Kidney (tissue), 13 donors: ENCODE measurements at regions not wholly inside any gene's neighbourhood (a gene's known extent, or its start where the extent isn't known, plus 50 kb on each side); places are given as distances from the start of the nearest gene placed in this dataset.

Experiments used
- DNase-seq, 5 donors: peaks; one replicate each; pipeline ENCODE4 v3.0.0-alpha.2; 2013 to 2020
- FAIRE-seq: peaks from 2 replicates; lab custom pipeline; 2012; peaks lifted over from hg19 to GRCh38; lab: Jason Lieb, UNC
- H3K27ac ChIP-seq, 2 donors: one replicate each; pipeline ENCODE4 v1.7.0; 2013; ENCODE audit warnings: low read depth in 2 of 2, low read length in 2 of 2, inconsistent platforms in 1 of 2
- H3K27me3 ChIP-seq: one replicate; pipeline ENCODE4 v1.7.1; 2013; ENCODE audit warnings: low read length, inconsistent platforms; ENCODE audit not compliant: control insufficient read depth, insufficient read depth
- H3K36me3 ChIP-seq, 3 donors: one replicate each; pipeline versions ENCODE4 v1.7.0 to v1.7.1; 2013; ENCODE audit warnings: low read length in 3 of 3, control low read depth in 1 of 3, inconsistent platforms in 1 of 3; ENCODE audit not compliant: insufficient read depth in 3 of 3, control insufficient read depth in 2 of 3
- H3K4me1 ChIP-seq, 3 donors: one replicate each; pipeline versions ENCODE4 v1.7.0 to v1.7.1; 2013; ENCODE audit warnings: low read length in 3 of 3, inconsistent platforms in 1 of 3, low read depth in 1 of 3; ENCODE audit not compliant: control insufficient read depth in 2 of 3, insufficient read depth in 2 of 3
- H3K4me3 ChIP-seq, 3 donors: one replicate each; pipeline versions ENCODE4 v1.7.0 to v1.8.1; 2013; ENCODE audit warnings: low read length in 3 of 3, control low read depth in 1 of 3, inconsistent platforms in 1 of 3
- H3K9ac ChIP-seq, 3 donors: one replicate each; pipeline versions ENCODE4 v1.7.0 to v1.7.1; 2013; ENCODE audit warnings: low read length in 3 of 3, control low read depth in 1 of 3, inconsistent platforms in 1 of 3
- H3K9me3 ChIP-seq, 3 donors: one replicate each; pipeline versions ENCODE4 v1.7.0 to v1.7.1; 2013; ENCODE audit warnings: low read length in 3 of 3, control low read depth in 1 of 3, inconsistent platforms in 1 of 3; ENCODE audit not compliant: control insufficient read depth in 2 of 3, insufficient read depth in 1 of 3
- CTCF ChIP-seq: IDR thresholded peaks from 3 replicates; pipeline ENCODE4 v1.5.1; 2012; ENCODE audit warnings: mild to moderate bottlenecking, moderate library complexity, borderline replicate concordance; ENCODE audit not compliant: insufficient read depth; ENCODE audit errors: extremely low read depth
- intact Hi-C: fragments of 100-400 bp; cut with DNase I; formaldehyde crosslinking; loops from one replicate; pipeline ENCODE4 v1.11.1; 2022
- donor health status: control.
- donor health status: control.
- donor health status: control.
- donor health status: control.
- donor health status: control.
- donor health status: DM: yes; HTN: yes; CAD: no.
- donor health status: Normal renal cell carcinoma (clear cell type).

GRCh38 chr12:77229640-77230442 lies 164.5 kb upstream of the E2F7 start:
- intact Hi-C loops = no loop called here
- Histone ChIP-seq H3K9me3 (no peaks in the 10 kb centered on the region), H3K36me3 (no peaks in the 10 kb centered on the region), H3K27me3 (no peaks in the 10 kb centered on the region), H3K4me1 (no peaks in the 10 kb centered on the region), H3K27ac (no peak overlapping the region), H3K4me3 (no peak overlapping the region), H3K9ac (no peak overlapping the region)
- FAIRE-seq (no peak), DNase-seq (peak in 1 of 5 donors; percentile 2)
- TF ChIP-seq CTCF = no peak

- no peak for TF ChIP-seq CTCF
- DNase-seq = no peak
- Histone ChIP-seq H3K4me1 (no peaks in the 10 kb centered on the region), H3K9me3 (no peaks in the 10 kb centered on the region), H3K27ac (no peak overlapping the region), H3K4me3 (no peak overlapping the region), H3K27me3 (no peaks in the 10 kb centered on the region), H3K36me3 (no peaks in the 10 kb centered on the region), H3K9ac (no peak overlapping the region)
- FAIRE-seq = no peak
- intact Hi-C loops = no loop called here
These were observed 163.0 kb upstream of the E2F7 start for GRCh38 chr12:77228376-77228775.

- FAIRE-seq (no peak), DNase-seq (no peak)
- TF ChIP-seq CTCF = no peak
- Histone ChIP-seq H3K4me1 (no peaks in the 10 kb centered on the region), H3K36me3 (no peaks in the 10 kb centered on the region), H3K9ac (no peak overlapping the region), H3K9me3 (no peaks in the 10 kb centered on the region), H3K27me3 (no peaks in the 10 kb centered on the region), H3K4me3 (no peak overlapping the region), H3K27ac (no peak overlapping the region)
- intact Hi-C loops = no loop called here
These were observed 161.0 kb upstream of the E2F7 start for GRCh38 chr12:77226368-77226767.
